GM23338 (cell line): ENCODE measurements at regions not wholly inside any gene's neighbourhood (a gene's known extent, or its start where the extent isn't known, plus 50 kb on each side); places are given as distances from the start of the nearest gene placed in this dataset.

Source experiments
- ATAC-seq: fragments of 200-7000 bp; cut with Tn5 transposase; 3 replicates; pipeline ENCODE4 v1.9.1; 2020
- DNase-seq: peaks from one replicate; pipeline ENCODE4 v3.0.0-alpha.2; 2015; ENCODE audit warnings: low spot score
- H2AFZ ChIP-seq: fragments of 200-600 bp; sonication (generic); 2 replicates; pipeline ENCODE4 v1.8.0; 2016; ENCODE audit warnings: antibody characterized with exemption, mild to moderate bottlenecking, moderate library complexity
- H3F3A ChIP-seq: fragments of 200-600 bp; sonication (generic); replicated peaks from 2 replicates; pipeline ENCODE4 v1.8.0; 2017; ENCODE audit warnings: antibody characterized with exemption, mixed run types, low read depth
- H3K27ac ChIP-seq: fragments of 200-600 bp; sonication (generic); 2 replicates; pipeline ENCODE4 v1.6.1; 2016; ENCODE audit warnings: low read depth
- H3K27me3 ChIP-seq: fragments of 200-600 bp; sonication (generic); 2 replicates; pipeline ENCODE4 v1.8.0; 2016; ENCODE audit warnings: mild to moderate bottlenecking, mixed run types, moderate library complexity; ENCODE audit not compliant: insufficient read depth
- H3K36me3 ChIP-seq: fragments of 200-600 bp; sonication (generic); 2 replicates; pipeline ENCODE4 v1.8.0; 2016; ENCODE audit warnings: mild to moderate bottlenecking; ENCODE audit not compliant: insufficient read depth
- H3K4me1 ChIP-seq: fragments of 200-600 bp; sonication (generic); 2 replicates; pipeline ENCODE4 v1.8.0; 2016; ENCODE audit warnings: mild to moderate bottlenecking, moderate library complexity; ENCODE audit not compliant: insufficient read depth
- H3K4me2 ChIP-seq: fragments of 200-600 bp; sonication (generic); 2 replicates; pipeline ENCODE4 v1.7.1; 2017; ENCODE audit warnings: mixed run types
- H3K4me3 ChIP-seq: fragments of 200-600 bp; sonication (generic); 2 replicates; pipeline ENCODE4 v1.6.1; 2016; ENCODE audit warnings: mixed run types
- H3K79me2 ChIP-seq: fragments of 200-600 bp; sonication (generic); replicated peaks from 2 replicates; pipeline ENCODE4 v1.8.0; 2017; ENCODE audit warnings: mild to moderate bottlenecking; ENCODE audit not compliant: insufficient read depth
- H3K9me2 ChIP-seq: fragments of 200-600 bp; sonication (generic); 2 replicates; pipeline ENCODE4 v1.8.0; 2017; ENCODE audit not compliant: insufficient read depth
- H4K20me1 ChIP-seq: fragments of 200-600 bp; sonication (generic); replicated peaks from 2 replicates; pipeline ENCODE4 v1.8.0; 2017; ENCODE audit warnings: mild to moderate bottlenecking; ENCODE audit not compliant: insufficient read depth
- H3K27ac Mint-ChIP-seq: 2 replicates; pipeline ENCODE4 v1.8.0; 2020; ENCODE audit warnings: inconsistent platforms, mild to moderate bottlenecking, moderate library complexity, mixed read lengths
- H3K27me3 Mint-ChIP-seq: 3 replicates; pipeline ENCODE4 v1.8.0; 2022; ENCODE audit warnings: low read depth, mild to moderate bottlenecking, moderate library complexity, mixed read lengths, inconsistent platforms; ENCODE audit not compliant: insufficient read depth, poor library complexity
- H3K36me3 Mint-ChIP-seq: 3 replicates; pipeline ENCODE4 v1.8.0; 2021; ENCODE audit warnings: low read depth, mild to moderate bottlenecking, inconsistent platforms, moderate library complexity, mixed read lengths
- H3K4me1 Mint-ChIP-seq: 3 replicates; pipeline ENCODE4 v1.8.0; 2020; ENCODE audit warnings: mild to moderate bottlenecking, inconsistent platforms, mixed read lengths
- H3K4me3 Mint-ChIP-seq: 3 replicates; pipeline ENCODE4 v1.8.0; 2021; ENCODE audit warnings: moderate library complexity, mild to moderate bottlenecking, inconsistent platforms, mixed read lengths
- H3K9me3 Mint-ChIP-seq: 3 replicates; pipeline ENCODE4 v1.8.0; 2020; ENCODE audit warnings: moderate library complexity, mild to moderate bottlenecking, inconsistent platforms, mixed read lengths
- CREB1 ChIP-seq: fragments of 250-450 bp; sonication (Bioruptor Pico); IDR thresholded peaks from 2 replicates; pipeline ENCODE4 v1.5.0; 2020; ENCODE audit warnings: low read depth, mild to moderate bottlenecking, moderate library complexity
- EZH2 ChIP-seq: fragments of 200-600 bp; sonication (generic); IDR thresholded peaks from one replicate; pipeline ENCODE4 v1.8.0; 2017; ENCODE audit warnings: antibody characterized with exemption, mild to moderate bottlenecking, low read depth; ENCODE audit not compliant: unreplicated experiment
- JUNB ChIP-seq: IDR thresholded peaks from one replicate; pipeline ENCODE4 v1.6.1; 2016; ENCODE audit warnings: antibody characterized with exemption; ENCODE audit not compliant: unreplicated experiment
- NANOG ChIP-seq: IDR thresholded peaks from 2 replicates; pipeline ENCODE4 v1.6.1; 2016; ENCODE audit warnings: antibody characterized with exemption, borderline replicate concordance
- STAT1 ChIP-seq: IDR thresholded peaks from one replicate; pipeline ENCODE4 v1.6.1; 2016; ENCODE audit warnings: antibody characterized with exemption; ENCODE audit not compliant: unreplicated experiment
- ZNF114 ChIP-seq: fragments of 250-450 bp; sonication (Bioruptor Pico); IDR thresholded peaks from 2 replicates; pipeline ENCODE4 v1.5.0; 2020; ENCODE audit warnings: mild to moderate bottlenecking, moderate library complexity
- TF ChIP-seq, protein P1 (sequence below): IDR thresholded peaks from one replicate; pipeline ENCODE4 v1.6.1; 2018; ENCODE audit warnings: antibody characterized with exemption; ENCODE audit not compliant: unreplicated experiment
- TF ChIP-seq, protein P2 (sequence below): fragments of 250-450 bp; sonication (Bioruptor Pico); IDR thresholded peaks from 2 replicates; pipeline ENCODE4 v1.5.0; 2020; ENCODE audit warnings: mild to moderate bottlenecking, moderate library complexity
- TF ChIP-seq, protein P3 (sequence below): IDR thresholded peaks from 2 replicates; pipeline ENCODE4 v1.6.1; 2016; ENCODE audit warnings: antibody characterized with exemption
- TF ChIP-seq, protein P4 (sequence below), 2 experiments: fragments of 200-600 bp in 1 of 2; sonication (generic) in 1 of 2; conservative IDR thresholded peaks; 2 replicates each; pipeline versions ENCODE4 v1.5.1 to v1.6.1; 2016 to 2017; ENCODE audit warnings: antibody characterized with exemption in 2 of 2, low read depth in 2 of 2, mild to moderate bottlenecking in 2 of 2, moderate library complexity in 1 of 2

DNA sequence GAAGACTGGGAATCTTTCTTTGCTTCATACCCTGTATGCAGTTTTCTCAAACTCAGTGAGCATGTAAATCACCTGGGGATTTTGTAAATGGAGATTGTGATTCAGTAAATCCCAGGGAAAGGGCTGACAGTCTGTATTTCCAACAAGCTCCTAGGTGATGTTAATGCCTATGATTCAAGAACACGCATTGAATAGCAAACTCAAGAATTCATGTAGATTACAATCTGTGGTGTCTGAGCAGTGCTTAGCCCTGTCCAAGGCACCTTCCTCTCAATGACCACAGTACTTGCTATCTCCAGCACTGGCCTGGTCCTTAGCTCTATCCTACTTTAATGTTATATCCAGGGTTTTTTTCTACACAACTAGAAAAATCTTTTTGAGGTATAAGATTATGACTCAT is 721.4 kb upstream of the MEF2C start (continued):
- TF ChIP-seq, protein P1, sequence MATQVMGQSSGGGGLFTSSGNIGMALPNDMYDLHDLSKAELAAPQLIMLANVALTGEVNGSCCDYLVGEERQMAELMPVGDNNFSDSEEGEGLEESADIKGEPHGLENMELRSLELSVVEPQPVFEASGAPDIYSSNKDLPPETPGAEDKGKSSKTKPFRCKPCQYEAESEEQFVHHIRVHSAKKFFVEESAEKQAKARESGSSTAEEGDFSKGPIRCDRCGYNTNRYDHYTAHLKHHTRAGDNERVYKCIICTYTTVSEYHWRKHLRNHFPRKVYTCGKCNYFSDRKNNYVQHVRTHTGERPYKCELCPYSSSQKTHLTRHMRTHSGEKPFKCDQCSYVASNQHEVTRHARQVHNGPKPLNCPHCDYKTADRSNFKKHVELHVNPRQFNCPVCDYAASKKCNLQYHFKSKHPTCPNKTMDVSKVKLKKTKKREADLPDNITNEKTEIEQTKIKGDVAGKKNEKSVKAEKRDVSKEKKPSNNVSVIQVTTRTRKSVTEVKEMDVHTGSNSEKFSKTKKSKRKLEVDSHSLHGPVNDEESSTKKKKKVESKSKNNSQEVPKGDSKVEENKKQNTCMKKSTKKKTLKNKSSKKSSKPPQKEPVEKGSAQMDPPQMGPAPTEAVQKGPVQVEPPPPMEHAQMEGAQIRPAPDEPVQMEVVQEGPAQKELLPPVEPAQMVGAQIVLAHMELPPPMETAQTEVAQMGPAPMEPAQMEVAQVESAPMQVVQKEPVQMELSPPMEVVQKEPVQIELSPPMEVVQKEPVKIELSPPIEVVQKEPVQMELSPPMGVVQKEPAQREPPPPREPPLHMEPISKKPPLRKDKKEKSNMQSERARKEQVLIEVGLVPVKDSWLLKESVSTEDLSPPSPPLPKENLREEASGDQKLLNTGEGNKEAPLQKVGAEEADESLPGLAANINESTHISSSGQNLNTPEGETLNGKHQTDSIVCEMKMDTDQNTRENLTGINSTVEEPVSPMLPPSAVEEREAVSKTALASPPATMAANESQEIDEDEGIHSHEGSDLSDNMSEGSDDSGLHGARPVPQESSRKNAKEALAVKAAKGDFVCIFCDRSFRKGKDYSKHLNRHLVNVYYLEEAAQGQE: no peak

DNA sequence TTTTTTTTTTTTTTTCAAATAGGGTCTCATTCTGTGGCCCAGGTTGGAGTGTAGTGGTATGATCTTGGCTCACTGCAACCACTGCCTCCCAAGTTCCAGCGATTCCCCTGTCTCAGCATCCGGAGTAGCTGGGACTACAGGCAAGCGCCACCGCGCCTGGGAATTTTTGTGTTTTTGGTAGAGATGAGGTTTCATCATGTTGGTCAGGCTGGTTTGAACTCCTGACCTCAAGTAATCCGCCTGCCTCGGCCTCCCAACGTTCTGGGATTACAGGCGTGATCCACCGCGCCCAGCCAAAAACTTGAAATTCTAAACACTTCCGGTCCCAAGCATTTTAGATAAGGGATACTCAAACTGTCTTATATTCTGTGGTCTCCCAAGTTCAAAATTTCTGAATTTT is 718.9 kb upstream of the MEF2C start:
- Histone ChIP-seq H3K27ac (no peak overlapping the region), H3K79me2 (no peaks in the 10 kb centered on the region), H2AFZ (no peak overlapping the region), H4K20me1 (no peaks in the 10 kb centered on the region), H3K27me3 (no peaks in the 10 kb centered on the region), H3K4me3 (no peak overlapping the region), H3K4me2 (no peak overlapping the region), H3K9me2 (no peaks in the 10 kb centered on the region), H3K36me3 (no peaks in the 10 kb centered on the region), H3F3A (no peaks in the 10 kb centered on the region), H3K4me1 (no peaks in the 10 kb centered on the region; the same call in 1 of the 2 replicates)
- TF ChIP-seq, protein P2, sequence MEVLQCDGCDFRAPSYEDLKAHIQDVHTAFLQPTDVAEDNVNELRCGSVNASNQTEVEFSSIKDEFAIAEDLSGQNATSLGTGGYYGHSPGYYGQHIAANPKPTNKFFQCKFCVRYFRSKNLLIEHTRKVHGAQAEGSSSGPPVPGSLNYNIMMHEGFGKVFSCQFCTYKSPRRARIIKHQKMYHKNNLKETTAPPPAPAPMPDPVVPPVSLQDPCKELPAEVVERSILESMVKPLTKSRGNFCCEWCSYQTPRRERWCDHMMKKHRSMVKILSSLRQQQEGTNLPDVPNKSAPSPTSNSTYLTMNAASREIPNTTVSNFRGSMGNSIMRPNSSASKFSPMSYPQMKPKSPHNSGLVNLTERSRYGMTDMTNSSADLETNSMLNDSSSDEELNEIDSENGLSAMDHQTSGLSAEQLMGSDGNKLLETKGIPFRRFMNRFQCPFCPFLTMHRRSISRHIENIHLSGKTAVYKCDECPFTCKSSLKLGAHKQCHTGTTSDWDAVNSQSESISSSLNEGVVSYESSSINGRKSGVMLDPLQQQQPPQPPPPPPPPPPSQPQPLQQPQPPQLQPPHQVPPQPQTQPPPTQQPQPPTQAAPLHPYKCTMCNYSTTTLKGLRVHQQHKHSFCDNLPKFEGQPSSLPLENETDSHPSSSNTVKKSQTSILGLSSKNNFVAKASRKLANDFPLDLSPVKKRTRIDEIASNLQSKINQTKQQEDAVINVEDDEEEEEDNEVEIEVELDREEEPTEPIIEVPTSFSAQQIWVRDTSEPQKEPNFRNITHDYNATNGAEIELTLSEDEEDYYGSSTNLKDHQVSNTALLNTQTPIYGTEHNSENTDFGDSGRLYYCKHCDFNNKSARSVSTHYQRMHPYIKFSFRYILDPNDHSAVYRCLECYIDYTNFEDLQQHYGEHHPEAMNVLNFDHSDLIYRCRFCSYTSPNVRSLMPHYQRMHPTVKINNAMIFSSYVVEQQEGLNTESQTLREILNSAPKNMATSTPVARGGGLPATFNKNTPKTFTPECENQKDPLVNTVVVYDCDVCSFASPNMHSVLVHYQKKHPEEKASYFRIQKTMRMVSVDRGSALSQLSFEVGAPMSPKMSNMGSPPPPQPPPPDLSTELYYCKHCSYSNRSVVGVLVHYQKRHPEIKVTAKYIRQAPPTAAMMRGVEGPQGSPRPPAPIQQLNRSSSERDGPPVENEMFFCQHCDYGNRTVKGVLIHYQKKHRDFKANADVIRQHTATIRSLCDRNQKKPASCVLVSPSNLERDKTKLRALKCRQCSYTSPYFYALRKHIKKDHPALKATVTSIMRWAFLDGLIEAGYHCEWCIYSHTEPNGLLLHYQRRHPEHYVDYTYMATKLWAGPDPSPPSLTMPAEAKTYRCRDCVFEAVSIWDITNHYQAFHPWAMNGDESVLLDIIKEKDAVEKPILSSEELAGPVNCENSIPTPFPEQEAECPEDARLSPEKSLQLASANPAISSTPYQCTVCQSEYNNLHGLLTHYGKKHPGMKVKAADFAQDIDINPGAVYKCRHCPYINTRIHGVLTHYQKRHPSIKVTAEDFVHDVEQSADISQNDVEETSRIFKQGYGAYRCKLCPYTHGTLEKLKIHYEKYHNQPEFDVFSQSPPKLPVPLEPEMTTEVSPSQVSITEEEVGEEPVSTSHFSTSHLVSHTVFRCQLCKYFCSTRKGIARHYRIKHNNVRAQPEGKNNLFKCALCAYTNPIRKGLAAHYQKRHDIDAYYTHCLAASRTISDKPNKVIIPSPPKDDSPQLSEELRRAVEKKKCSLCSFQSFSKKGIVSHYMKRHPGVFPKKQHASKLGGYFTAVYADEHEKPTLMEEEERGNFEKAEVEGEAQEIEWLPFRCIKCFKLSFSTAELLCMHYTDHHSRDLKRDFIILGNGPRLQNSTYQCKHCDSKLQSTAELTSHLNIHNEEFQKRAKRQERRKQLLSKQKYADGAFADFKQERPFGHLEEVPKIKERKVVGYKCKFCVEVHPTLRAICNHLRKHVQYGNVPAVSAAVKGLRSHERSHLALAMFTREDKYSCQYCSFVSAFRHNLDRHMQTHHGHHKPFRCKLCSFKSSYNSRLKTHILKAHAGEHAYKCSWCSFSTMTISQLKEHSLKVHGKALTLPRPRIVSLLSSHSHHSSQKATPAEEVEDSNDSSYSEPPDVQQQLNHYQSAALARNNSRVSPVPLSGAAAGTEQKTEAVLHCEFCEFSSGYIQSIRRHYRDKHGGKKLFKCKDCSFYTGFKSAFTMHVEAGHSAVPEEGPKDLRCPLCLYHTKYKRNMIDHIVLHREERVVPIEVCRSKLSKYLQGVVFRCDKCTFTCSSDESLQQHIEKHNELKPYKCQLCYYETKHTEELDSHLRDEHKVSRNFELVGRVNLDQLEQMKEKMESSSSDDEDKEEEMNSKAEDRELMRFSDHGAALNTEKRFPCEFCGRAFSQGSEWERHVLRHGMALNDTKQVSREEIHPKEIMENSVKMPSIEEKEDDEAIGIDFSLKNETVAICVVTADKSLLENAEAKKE (CRISPR knock-in tag): no peak
- TF ChIP-seq STAT1: no peak
- TF ChIP-seq, protein P3, sequence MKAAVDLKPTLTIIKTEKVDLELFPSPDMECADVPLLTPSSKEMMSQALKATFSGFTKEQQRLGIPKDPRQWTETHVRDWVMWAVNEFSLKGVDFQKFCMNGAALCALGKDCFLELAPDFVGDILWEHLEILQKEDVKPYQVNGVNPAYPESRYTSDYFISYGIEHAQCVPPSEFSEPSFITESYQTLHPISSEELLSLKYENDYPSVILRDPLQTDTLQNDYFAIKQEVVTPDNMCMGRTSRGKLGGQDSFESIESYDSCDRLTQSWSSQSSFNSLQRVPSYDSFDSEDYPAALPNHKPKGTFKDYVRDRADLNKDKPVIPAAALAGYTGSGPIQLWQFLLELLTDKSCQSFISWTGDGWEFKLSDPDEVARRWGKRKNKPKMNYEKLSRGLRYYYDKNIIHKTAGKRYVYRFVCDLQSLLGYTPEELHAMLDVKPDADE: no peak
- no peak for TF ChIP-seq EZH2
- TF ChIP-seq NANOG: no peak
- TF ChIP-seq CREB1 (CRISPR knock-in tag): no peak
- no peak for TF ChIP-seq ZNF114 (CRISPR knock-in tag)
- no peak for TF ChIP-seq JUNB
- TF ChIP-seq, protein P4, sequence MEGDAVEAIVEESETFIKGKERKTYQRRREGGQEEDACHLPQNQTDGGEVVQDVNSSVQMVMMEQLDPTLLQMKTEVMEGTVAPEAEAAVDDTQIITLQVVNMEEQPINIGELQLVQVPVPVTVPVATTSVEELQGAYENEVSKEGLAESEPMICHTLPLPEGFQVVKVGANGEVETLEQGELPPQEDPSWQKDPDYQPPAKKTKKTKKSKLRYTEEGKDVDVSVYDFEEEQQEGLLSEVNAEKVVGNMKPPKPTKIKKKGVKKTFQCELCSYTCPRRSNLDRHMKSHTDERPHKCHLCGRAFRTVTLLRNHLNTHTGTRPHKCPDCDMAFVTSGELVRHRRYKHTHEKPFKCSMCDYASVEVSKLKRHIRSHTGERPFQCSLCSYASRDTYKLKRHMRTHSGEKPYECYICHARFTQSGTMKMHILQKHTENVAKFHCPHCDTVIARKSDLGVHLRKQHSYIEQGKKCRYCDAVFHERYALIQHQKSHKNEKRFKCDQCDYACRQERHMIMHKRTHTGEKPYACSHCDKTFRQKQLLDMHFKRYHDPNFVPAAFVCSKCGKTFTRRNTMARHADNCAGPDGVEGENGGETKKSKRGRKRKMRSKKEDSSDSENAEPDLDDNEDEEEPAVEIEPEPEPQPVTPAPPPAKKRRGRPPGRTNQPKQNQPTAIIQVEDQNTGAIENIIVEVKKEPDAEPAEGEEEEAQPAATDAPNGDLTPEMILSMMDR (conservative IDR thresholded peaks at IDR 0.05; ENCODE audit: low read depth in 2 of 2): no peak
- ATAC-seq (no peak), DNase-seq (no peak)
- no peaks in the 10 kb centered on the region for H3K36me3 Mint-ChIP-seq
- no peak overlapping the region for H3K4me3 Mint-ChIP-seq
- H3K4me1 Mint-ChIP-seq: peaks cover 3% of the 10 kb centered on the region
- no peaks in the 10 kb centered on the region for H3K9me3 Mint-ChIP-seq
- H3K27ac Mint-ChIP-seq: no peak overlapping the region
- H3K27me3 Mint-ChIP-seq: no peaks in the 10 kb centered on the region
